PC-9 (cell line): ENCODE measurements at regions not wholly inside any gene's neighbourhood (a gene's known extent, or its start where the extent isn't known, plus 50 kb on each side); places are given as distances from the start of the nearest gene placed in this dataset.

ENCODE experiments used
- BruUV-seq: library from RNA; stranded (reverse); fragments of 400-500 nt; replicated peaks from 2 replicates; lab custom pipeline; 2021; lab: Mats Ljungman, UMichigan
- CTCF ChIA-PET: fragments of 300-600 bp; sonication (Branson Sonifier 250); formaldehyde crosslinking; loops from one replicate; lab custom pipeline; 2022; ENCODE audit warnings: antibody characterized with exemption; lab: Charles Lee
- POLR2A ChIA-PET: fragments of 300-600 bp; sonication (Branson Sonifier 250); formaldehyde crosslinking; loops from one replicate; lab custom pipeline; 2022; ENCODE audit warnings: antibody characterized with exemption; ENCODE audit not compliant: unreplicated experiment; lab: Charles Lee
- DNase-seq, 2 experiments: peaks; one replicate each; pipeline versions ENCODE4 v3.0.0 to v3.0.0-alpha.2; 2015 to 2022; ENCODE audit warnings: mixed read lengths in 1 of 2
- H2AFZ ChIP-seq: fragments of 200-600 bp; sonication (generic); 2 replicates; pipeline ENCODE4 v1.8.1; 2017; ENCODE audit warnings: antibody characterized with exemption
- H3F3A ChIP-seq: fragments of 200-600 bp; sonication (generic); 2 replicates; pipeline ENCODE4 v1.8.1; 2017; ENCODE audit warnings: antibody characterized with exemption, mild to moderate bottlenecking, low read depth; ENCODE audit not compliant: insufficient read depth
- H3K27ac ChIP-seq: fragments of 200-600 bp; sonication (generic); 2 replicates; pipeline ENCODE4 v1.6.1; 2016; ENCODE audit warnings: mixed run types
- H3K27me3 ChIP-seq: fragments of 200-600 bp; sonication (generic); 2 replicates; pipeline ENCODE4 v1.6.1; 2016; ENCODE audit warnings: low read depth, mixed run types; ENCODE audit not compliant: insufficient read depth
- H3K36me3 ChIP-seq: fragments of 200-600 bp; sonication (generic); 2 replicates; pipeline ENCODE4 v1.6.1; 2016; ENCODE audit warnings: low read depth, mixed run types
- H3K4me1 ChIP-seq: fragments of 200-600 bp; sonication (generic); replicated peaks from 2 replicates; pipeline ENCODE4 v1.6.1; 2016; ENCODE audit warnings: mixed run types; ENCODE audit not compliant: insufficient read depth
- H3K4me2 ChIP-seq: fragments of 200-600 bp; sonication (generic); 2 replicates; pipeline ENCODE4 v1.6.1; 2017; ENCODE audit warnings: mixed run types
- H3K4me3 ChIP-seq: fragments of 200-600 bp; sonication (generic); 2 replicates; pipeline ENCODE4 v1.6.1; 2016; ENCODE audit warnings: mixed run types
- H3K79me2 ChIP-seq: fragments of 200-600 bp; sonication (generic); 2 replicates; pipeline ENCODE4 v1.6.1; 2017; ENCODE audit warnings: low read depth, mixed run types
- H3K9me2 ChIP-seq: fragments of 200-600 bp; sonication (generic); 2 replicates; pipeline ENCODE4 v1.8.1; 2017; ENCODE audit warnings: mild to moderate bottlenecking; ENCODE audit not compliant: insufficient read depth
- H3K9me3 ChIP-seq: fragments of 200-600 bp; sonication (generic); 2 replicates; pipeline ENCODE4 v1.8.1; 2016; ENCODE audit warnings: low read depth; ENCODE audit not compliant: insufficient read depth
- H4K20me1 ChIP-seq: fragments of 200-600 bp; sonication (generic); 2 replicates; pipeline ENCODE4 v1.8.1; 2017; ENCODE audit not compliant: insufficient read depth
- CTCF ChIP-seq: fragments of 200-600 bp; sonication (generic); conservative IDR thresholded peaks from 2 replicates; pipeline ENCODE4 v1.6.1; 2017; ENCODE audit warnings: mixed run types, antibody characterized with exemption, mild to moderate bottlenecking, moderate library complexity
- EZH2 ChIP-seq: fragments of 200-600 bp; sonication (generic); IDR thresholded peaks from 2 replicates; pipeline ENCODE4 v1.8.0; 2017; ENCODE audit warnings: antibody characterized with exemption, low read depth
- intact Hi-C: fragments of 100-400 bp; cut with micrococcal nuclease; formaldehyde crosslinking; loops from one replicate; pipeline ENCODE4 v1.10.0; 2022; ENCODE audit not compliant: unreplicated experiment

GRCh38 chr4:138097912-138098600 is 144.1 kb downstream of the SLC7A11 start:
- no TSS peak for BruUV-seq

GRCh38 chr4:138096384-138097062 is 145.6 kb downstream of the SLC7A11 start:
- H3K27ac ChIP-seq: no peak overlapping the region
- CTCF ChIA-PET: no interaction called here
- H4K20me1 ChIP-seq: no peaks in the 10 kb centered on the region
- no peaks in the 10 kb centered on the region for H3K9me3 ChIP-seq
- no TSS peak for BruUV-seq
- H3K4me1 ChIP-seq: no peaks in the 10 kb centered on the region
- H3F3A ChIP-seq: no peaks in the 10 kb centered on the region
- no peak overlapping the region for H3K4me2 ChIP-seq
- POLR2A ChIA-PET: no interaction called here
- H3K9me2 ChIP-seq: no peaks in the 10 kb centered on the region
- H3K27me3 ChIP-seq: no peaks in the 10 kb centered on the region
- no peak for DNase-seq
- TF ChIP-seq EZH2 (no peak), CTCF (no peak)
- intact Hi-C loops: loop anchor here (10.0 kb wide), 1 partner anchor 398 kb away; no protein-coding TSS in a partner anchor
- H3K36me3 ChIP-seq: no peaks in the 10 kb centered on the region
- no peak overlapping the region for H2AFZ ChIP-seq
- no peaks in the 10 kb centered on the region for H3K79me2 ChIP-seq
- no peak overlapping the region for H3K4me3 ChIP-seq

More at GRCh38 chr4:138097912-138098600, 144.1 kb downstream of the SLC7A11 start:
- no peak for TF ChIP-seq CTCF
- TF ChIP-seq EZH2: no peak
- Histone ChIP-seq H3F3A (no peaks in the 10 kb centered on the region), H3K4me3 (no peak overlapping the region), H3K4me2 (no peak overlapping the region), H3K27me3 (no peaks in the 10 kb centered on the region), H3K36me3 (no peaks in the 10 kb centered on the region), H3K27ac (no peak overlapping the region), H2AFZ (no peak overlapping the region), H4K20me1 (no peaks in the 10 kb centered on the region), H3K79me2 (no peaks in the 10 kb centered on the region), H3K4me1 (no peaks in the 10 kb centered on the region), H3K9me3 (no peaks in the 10 kb centered on the region), H3K9me2 (no peaks in the 10 kb centered on the region)
- intact Hi-C loops: loop anchor here (10.0 kb wide), 1 partner anchor 397 kb away; no protein-coding TSS in a partner anchor
- ChIA-PET CTCF (no interaction called here), POLR2A (interaction anchor here (0.8 kb wide), 1 partner anchor 123 kb away, joined by 7 read pairs; no protein-coding TSS in a partner anchor)
- DNase-seq: no peak

GRCh38 chr4:138095378-138095777 is 146.8 kb downstream of the SLC7A11 start:
- no TSS peak for BruUV-seq
- no peaks in the 10 kb centered on the region for H3F3A ChIP-seq
- no peaks in the 10 kb centered on the region for H3K36me3 ChIP-seq
- H4K20me1 ChIP-seq: no peaks in the 10 kb centered on the region
- TF ChIP-seq EZH2: no peak
- no peaks in the 10 kb centered on the region for H3K27me3 ChIP-seq
- no peak overlapping the region for H2AFZ ChIP-seq
- no peak overlapping the region for H3K4me3 ChIP-seq
- no peaks in the 10 kb centered on the region for H3K79me2 ChIP-seq
- CTCF ChIA-PET: no interaction called here
- H3K9me2 ChIP-seq: no peaks in the 10 kb centered on the region
- intact Hi-C loops: loop anchor here (10.0 kb wide), 1 partner anchor 399 kb away; no protein-coding TSS in a partner anchor
- no peaks in the 10 kb centered on the region for H3K4me1 ChIP-seq
- no peak for DNase-seq
- H3K9me3 ChIP-seq: no peaks in the 10 kb centered on the region
- POLR2A ChIA-PET: no interaction called here
- no peak overlapping the region for H3K27ac ChIP-seq
- H3K4me2 ChIP-seq: no peak overlapping the region
